ENCODE measurements at regions not wholly inside any gene's neighbourhood (a gene's known extent, or its start where the extent isn't known, plus 50 kb on each side); places are given as distances from the start of the nearest gene placed in this dataset.

DNA sequence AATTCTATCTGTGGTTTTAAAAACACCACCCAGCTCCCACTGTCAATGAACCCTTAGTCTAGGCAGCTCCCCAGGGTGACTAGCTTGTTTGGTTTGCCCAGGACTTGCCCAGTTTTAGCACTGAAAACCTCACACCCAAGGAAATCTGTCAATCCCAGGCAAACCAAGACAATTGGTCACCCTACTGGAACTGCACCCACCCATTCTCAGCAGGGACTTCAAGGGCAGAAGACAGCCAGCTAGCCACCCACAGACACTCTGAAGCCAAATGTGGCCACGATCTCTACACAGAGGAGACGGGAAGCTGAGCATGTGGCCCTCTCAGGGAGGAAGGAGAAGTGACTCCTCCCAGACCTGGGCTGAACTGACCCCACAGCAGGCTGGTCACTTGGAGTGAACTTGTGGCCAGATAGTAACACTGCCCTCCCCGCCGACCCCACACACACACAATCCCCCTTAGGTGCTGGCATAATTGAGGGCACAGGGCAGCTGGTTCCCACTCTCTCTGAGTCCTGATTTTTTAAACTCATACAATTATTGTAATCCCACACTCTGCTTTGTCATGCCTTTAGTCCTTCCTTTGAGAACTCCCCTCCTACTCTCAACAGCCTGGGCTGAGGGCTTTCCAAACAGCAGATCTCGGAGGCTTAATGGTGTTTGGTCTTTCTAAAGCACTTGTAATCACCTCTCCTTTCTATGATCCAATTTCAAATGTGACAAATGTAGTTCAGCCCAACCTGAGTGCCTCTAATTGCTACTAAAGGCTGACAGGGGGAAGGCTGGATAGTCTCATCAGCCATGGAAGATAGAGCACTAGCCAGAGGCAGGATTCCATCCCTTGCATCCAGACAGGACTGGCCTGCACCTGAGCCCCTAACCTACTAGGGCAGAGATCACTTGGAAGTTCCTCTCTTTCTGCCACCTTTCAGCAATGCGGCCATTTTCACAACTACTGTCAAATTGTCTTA, 74.7 kb upstream of the DRD2 start (continued):
- peak; percentile 57; the same call in 1 of the 2 replicates for TF ChIP-seq L3MBTL2 (IDR thresholded peaks at IDR 0.05)
- peak; percentile 30; the same call in 1 of the 2 replicates for TF ChIP-seq MYC (IDR thresholded peaks at IDR 0.05; ENCODE audit: low read depth, low read length)
- no peak for TF ChIP-seq MYC (CRISPR knock-in tag; IDR thresholded peaks at IDR 0.05; ENCODE audit: borderline replicate concordance, low read depth)

DNA sequence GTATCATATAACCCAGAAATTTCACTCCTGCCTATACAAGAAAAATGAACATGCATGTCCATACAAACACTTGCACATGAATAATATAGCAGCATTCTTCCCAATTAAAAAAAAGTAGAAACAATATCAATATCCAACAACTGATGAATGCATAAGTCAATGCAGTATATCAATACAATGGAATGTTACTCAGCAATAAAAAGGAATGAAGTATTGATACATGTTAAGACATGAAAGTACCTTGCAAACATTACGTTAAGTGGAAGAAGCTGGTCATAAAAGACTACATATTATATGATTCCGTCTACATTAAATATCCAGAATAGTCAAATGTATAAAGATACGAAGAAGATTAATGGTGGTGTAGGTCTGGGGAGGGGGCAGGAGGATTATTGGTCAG, 73.9 kb upstream of the DRD2 start:
- no TSS peak for BruUV-seq (replicated peaks)
- CTCF ChIA-PET (ENCODE audit: low intra/inter-chr PET ratio) = no interaction called here
- no peak for FAIRE-seq
- TF ChIP-seq ZNF23 (CRISPR knock-in tag; IDR thresholded peaks at IDR 0.05) (no peak), SRSF7 (optimal IDR thresholded peaks at IDR 0.05; ENCODE audit: low read depth, low read length) (no peak), MBD2 (IDR thresholded peaks at IDR 0.05; ENCODE audit: borderline replicate concordance, low read depth) (no peak), CBX5 (IDR thresholded peaks at IDR 0.05; ENCODE audit: borderline replicate concordance, low read depth) (no peak), ZNF551 (CRISPR knock-in tag; IDR thresholded peaks at IDR 0.05) (no peak), NFATC3 (IDR thresholded peaks at IDR 0.05) (no peak), ZBTB34 (CRISPR knock-in tag; IDR thresholded peaks at IDR 0.05) (no peak)
- TF ChIP-seq, protein P1, sequence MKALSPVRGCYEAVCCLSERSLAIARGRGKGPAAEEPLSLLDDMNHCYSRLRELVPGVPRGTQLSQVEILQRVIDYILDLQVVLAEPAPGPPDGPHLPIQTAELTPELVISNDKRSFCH (CRISPR knock-in tag; IDR thresholded peaks at IDR 0.05) = no peak
- TF ChIP-seq, protein P1 (tag; IDR thresholded peaks at IDR 0.05) = no peak
- TF ChIP-seq, protein P2, sequence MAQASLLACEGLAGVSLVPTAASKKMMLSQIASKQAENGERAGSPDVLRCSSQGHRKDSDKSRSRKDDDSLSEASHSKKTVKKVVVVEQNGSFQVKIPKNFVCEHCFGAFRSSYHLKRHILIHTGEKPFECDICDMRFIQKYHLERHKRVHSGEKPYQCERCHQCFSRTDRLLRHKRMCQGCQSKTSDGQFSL (CRISPR knock-in tag; IDR thresholded peaks at IDR 0.05) = no peak
- TF ChIP-seq, protein P2 (tag; IDR thresholded peaks at IDR 0.05) = no peak

More for the DNA sequence above, 73.9 kb upstream of the DRD2 start:
- POLR2A ChIA-PET = interaction anchor here (1.0 kb wide), 1 partner anchor 65 kb away, joined by 4 read pairs; no protein-coding TSS in a partner anchor
- Histone ChIP-seq H4K20me1 (replicated peaks; ENCODE audit: control insufficient read depth, insufficient read depth, low read length) (no peaks in the 10 kb centered on the region), H3K27me3 (ENCODE audit: control insufficient read depth in 2 of 2, insufficient read depth in 2 of 2, low read length in 2 of 2) (no peaks in the 10 kb centered on the region), H3K4me2 (ENCODE audit: insufficient read depth, low read length) (no peak overlapping the region), H3K4me1 (replicated peaks in 1 of 2; ENCODE audit: control insufficient read depth in 2 of 2, insufficient read depth in 2 of 2, low read length in 2 of 2) (peaks cover 4 to 27% of the 10 kb centered on the region in 2 experiments; a peak in 4 of 5 replicates), H2AFZ (ENCODE audit: low read depth, low read length) (peak overlapping the region; percentile 84; the same call in 1 of the 2 replicates), H3K79me2 (ENCODE audit: control insufficient read depth, insufficient read depth, low read length) (no peaks in the 10 kb centered on the region), H3K4me3 (no peak overlapping the region), H3K9ac (ENCODE audit: insufficient read depth in 1 of 2, low read depth in 2 of 2, low read length in 2 of 2) (no peak overlapping the region), H3K27ac (ENCODE audit: extremely low read depth, low read depth, low read length) (no peak overlapping the region), H3K9me1 (ENCODE audit: control insufficient read depth, insufficient read depth, low read length) (no peaks in the 10 kb centered on the region), H3K36me3 (ENCODE audit: control insufficient read depth, insufficient read depth, low read length) (no peaks in the 10 kb centered on the region), H3K9me3 (replicated peaks; ENCODE audit: control insufficient read depth, insufficient read depth, low read depth, low read length) (no peaks in the 10 kb centered on the region)
- in situ Hi-C loops (cut with MboI) (loop anchor here (25.0 kb wide), 1 partner anchor 237 kb away; the partner anchor contains the start of gene TTC12), intact Hi-C loops (cut with micrococcal nuclease) (no loop called here)
- no peak for ATAC-seq
- no peak for DNase-seq (ENCODE audit: extremely low read depth in 1 of 4, low spot score in 3 of 4)
- WGBS (ENCODE audit: insufficient coverage, low coverage, missing lambda C conversion rate) = 78% methylated on average over 3 of the region's 3 CpGs

Data from K562 (cell line).